Neural progenitor cell (in vitro differentiated cells): ENCODE measurements at regions not wholly inside any gene's neighbourhood (a gene's known extent, or its start where the extent isn't known, plus 50 kb on each side); places are given as distances from the start of the nearest gene placed in this dataset.

Source experiments
- DNase-seq: peaks from one replicate; pipeline ENCODE4 v3.0.0-alpha.2; 2016; ENCODE audit warnings: low spot score
- H2AFZ ChIP-seq: fragments of 200-600 bp; sonication (generic); replicated peaks from 2 replicates; pipeline ENCODE4 v1.6.1; 2016; ENCODE audit warnings: antibody characterized with exemption
- H3F3A ChIP-seq: fragments of 200-600 bp; sonication (generic); 2 replicates; pipeline ENCODE4 v1.6.1; 2016; ENCODE audit warnings: antibody characterized with exemption, low read depth
- H3K27ac ChIP-seq: fragments of 200-600 bp; sonication (generic); 2 replicates; pipeline ENCODE4 v1.5.1; 2016; ENCODE audit warnings: mild to moderate bottlenecking
- H3K27me3 ChIP-seq: fragments of 200-600 bp; sonication (generic); 2 replicates; pipeline ENCODE4 v1.6.1; 2016; ENCODE audit warnings: mild to moderate bottlenecking, moderate library complexity
- H3K36me3 ChIP-seq: fragments of 200-600 bp; sonication (generic); 2 replicates; pipeline ENCODE4 v1.5.1; 2016
- H3K4me1 ChIP-seq: fragments of 200-600 bp; sonication (generic); 2 replicates; pipeline ENCODE4 v1.6.1; 2016; ENCODE audit warnings: mixed run types
- H3K4me2 ChIP-seq: fragments of 200-600 bp; sonication (generic); 2 replicates; pipeline ENCODE4 v1.6.1; 2016
- H3K4me3 ChIP-seq: fragments of 200-600 bp; sonication (generic); 2 replicates; pipeline ENCODE4 v1.5.1; 2016
- H3K79me2 ChIP-seq: fragments of 200-600 bp; sonication (generic); 2 replicates; pipeline ENCODE4 v1.6.1; 2016; ENCODE audit warnings: low read depth
- H3K9ac ChIP-seq: fragments of 200-600 bp; sonication (generic); 2 replicates; pipeline ENCODE4 v1.6.1; 2016
- H3K9me3 ChIP-seq: fragments of 200-600 bp; sonication (generic); 2 replicates; pipeline ENCODE4 v1.5.1; 2016; ENCODE audit warnings: low read depth
- H4K20me1 ChIP-seq: fragments of 200-600 bp; sonication (generic); 2 replicates; pipeline ENCODE4 v1.6.1; 2016; ENCODE audit warnings: low read depth
- H3K27ac Mint-ChIP-seq: 3 replicates; pipeline ENCODE4 v1.8.0; 2021; ENCODE audit warnings: mixed read lengths
- H3K27me3 Mint-ChIP-seq: 2 replicates; pipeline ENCODE4 v1.8.0; 2022; ENCODE audit warnings: low read depth, mild to moderate bottlenecking, inconsistent platforms, moderate library complexity, mixed read lengths; ENCODE audit not compliant: insufficient read depth
- H3K36me3 Mint-ChIP-seq: 3 replicates; pipeline ENCODE4 v1.8.0; 2021; ENCODE audit warnings: mixed read lengths
- H3K4me1 Mint-ChIP-seq: 3 replicates; pipeline ENCODE4 v1.8.0; 2021; ENCODE audit warnings: mixed read lengths
- H3K4me3 Mint-ChIP-seq: 3 replicates; pipeline ENCODE4 v1.8.0; 2021; ENCODE audit warnings: mild to moderate bottlenecking, moderate library complexity, mixed read lengths
- H3K9me3 Mint-ChIP-seq: 3 replicates; pipeline ENCODE4 v1.8.0; 2020; ENCODE audit warnings: mixed read lengths
- CTCF ChIP-seq: fragments of 200-600 bp; sonication (generic); IDR thresholded peaks from 2 replicates; pipeline ENCODE4 v1.5.1; 2017; ENCODE audit warnings: antibody characterized with exemption, mild to moderate bottlenecking
- EZH2 ChIP-seq: fragments of 200-600 bp; sonication (generic); IDR thresholded peaks from 2 replicates; pipeline ENCODE4 v1.6.1; 2017; ENCODE audit warnings: antibody characterized with exemption, mild to moderate bottlenecking, moderate library complexity
- EZH2phosphoT487 ChIP-seq: fragments of 200-600 bp; sonication (generic); IDR thresholded peaks from 2 replicates; pipeline ENCODE4 v1.6.1; 2017; ENCODE audit warnings: antibody characterized with exemption

- no peaks in the 10 kb centered on the region for H3K36me3 ChIP-seq
- H4K20me1 ChIP-seq = no peaks in the 10 kb centered on the region
- no peaks in the 10 kb centered on the region for H3K79me2 ChIP-seq
- no peak overlapping the region for H3K9ac ChIP-seq
- no peaks in the 10 kb centered on the region for H3F3A ChIP-seq
- H3K27me3 ChIP-seq = no peaks in the 10 kb centered on the region
- no peak overlapping the region for H3K4me3 ChIP-seq
- H3K4me3 Mint-ChIP-seq = no peak overlapping the region
- no peaks in the 10 kb centered on the region for H3K4me1 Mint-ChIP-seq
- no peaks in the 10 kb centered on the region for H3K36me3 Mint-ChIP-seq
- no peak overlapping the region for H3K27ac ChIP-seq
- H3K4me2 ChIP-seq = no peak overlapping the region
- H3K9me3 Mint-ChIP-seq = no peaks in the 10 kb centered on the region
- peaks cover 11% of the 10 kb centered on the region for H3K4me1 ChIP-seq
- H3K9me3 ChIP-seq = no peaks in the 10 kb centered on the region
- no peak for DNase-seq
- no peak overlapping the region for H2AFZ ChIP-seq
- H3K27ac Mint-ChIP-seq = no peak overlapping the region
- TF ChIP-seq EZH2phosphoT487 = no peak
- TF ChIP-seq CTCF = no peak
- no peak for TF ChIP-seq EZH2
- H3K27me3 Mint-ChIP-seq = no peaks in the 10 kb centered on the region
These were observed 298.7 kb upstream of the NCAM1 start for GRCh38 chr11:112662554-112662953.

GRCh38 chr11:112663947-112664634 lies 297.1 kb upstream of the NCAM1 start:
- Histone ChIP-seq H3K4me1 (peaks cover 11% of the 10 kb centered on the region), H3K79me2 (no peaks in the 10 kb centered on the region), H4K20me1 (no peaks in the 10 kb centered on the region), H3K4me3 (no peak overlapping the region), H2AFZ (no peak overlapping the region), H3K27me3 (no peaks in the 10 kb centered on the region), H3K36me3 (no peaks in the 10 kb centered on the region), H3K9me3 (no peaks in the 10 kb centered on the region), H3F3A (no peaks in the 10 kb centered on the region), H3K27ac (no peak overlapping the region), H3K9ac (no peak overlapping the region), H3K4me2 (no peak overlapping the region)
- Mint-ChIP-seq H3K4me3 (no peak overlapping the region), H3K4me1 (no peaks in the 10 kb centered on the region), H3K27me3 (no peaks in the 10 kb centered on the region), H3K36me3 (no peaks in the 10 kb centered on the region), H3K9me3 (no peaks in the 10 kb centered on the region), H3K27ac (no peak overlapping the region)
- no peak for TF ChIP-seq EZH2phosphoT487
- TF ChIP-seq EZH2 = no peak
- TF ChIP-seq CTCF = no peak
- DNase-seq = no peak

- H3K27ac ChIP-seq = no peak overlapping the region
These were observed 295.9 kb upstream of the NCAM1 start for GRCh38 chr11:112665291-112665690.

More at GRCh38 chr11:112665291-112665690, 295.9 kb upstream of the NCAM1 start:
- no peak overlapping the region for H3K27ac Mint-ChIP-seq
- H3K27me3 Mint-ChIP-seq = no peaks in the 10 kb centered on the region
- no peaks in the 10 kb centered on the region for H3K4me1 Mint-ChIP-seq
- DNase-seq = no peak
- H3K36me3 ChIP-seq = no peaks in the 10 kb centered on the region
- no peak overlapping the region for H3K9ac ChIP-seq
- peaks cover 11% of the 10 kb centered on the region for H3K4me1 ChIP-seq
- H2AFZ ChIP-seq = no peak overlapping the region
- no peaks in the 10 kb centered on the region for H3K9me3 ChIP-seq
- no peak overlapping the region for H3K4me3 Mint-ChIP-seq
- H3K4me2 ChIP-seq = no peak overlapping the region
- TF ChIP-seq EZH2 = no peak
- TF ChIP-seq EZH2phosphoT487 = no peak
- TF ChIP-seq CTCF = no peak
- H3K9me3 Mint-ChIP-seq = no peaks in the 10 kb centered on the region
- no peaks in the 10 kb centered on the region for H4K20me1 ChIP-seq
- no peaks in the 10 kb centered on the region for H3K27me3 ChIP-seq
- H3K4me3 ChIP-seq = no peak overlapping the region
- no peaks in the 10 kb centered on the region for H3K79me2 ChIP-seq
- no peaks in the 10 kb centered on the region for H3F3A ChIP-seq
- H3K36me3 Mint-ChIP-seq = no peaks in the 10 kb centered on the region
